ENCODE measurements at regions not wholly inside any gene's neighbourhood (a gene's known extent, or its start where the extent isn't known, plus 50 kb on each side); places are given as distances from the start of the nearest gene placed in this dataset.

DNA sequence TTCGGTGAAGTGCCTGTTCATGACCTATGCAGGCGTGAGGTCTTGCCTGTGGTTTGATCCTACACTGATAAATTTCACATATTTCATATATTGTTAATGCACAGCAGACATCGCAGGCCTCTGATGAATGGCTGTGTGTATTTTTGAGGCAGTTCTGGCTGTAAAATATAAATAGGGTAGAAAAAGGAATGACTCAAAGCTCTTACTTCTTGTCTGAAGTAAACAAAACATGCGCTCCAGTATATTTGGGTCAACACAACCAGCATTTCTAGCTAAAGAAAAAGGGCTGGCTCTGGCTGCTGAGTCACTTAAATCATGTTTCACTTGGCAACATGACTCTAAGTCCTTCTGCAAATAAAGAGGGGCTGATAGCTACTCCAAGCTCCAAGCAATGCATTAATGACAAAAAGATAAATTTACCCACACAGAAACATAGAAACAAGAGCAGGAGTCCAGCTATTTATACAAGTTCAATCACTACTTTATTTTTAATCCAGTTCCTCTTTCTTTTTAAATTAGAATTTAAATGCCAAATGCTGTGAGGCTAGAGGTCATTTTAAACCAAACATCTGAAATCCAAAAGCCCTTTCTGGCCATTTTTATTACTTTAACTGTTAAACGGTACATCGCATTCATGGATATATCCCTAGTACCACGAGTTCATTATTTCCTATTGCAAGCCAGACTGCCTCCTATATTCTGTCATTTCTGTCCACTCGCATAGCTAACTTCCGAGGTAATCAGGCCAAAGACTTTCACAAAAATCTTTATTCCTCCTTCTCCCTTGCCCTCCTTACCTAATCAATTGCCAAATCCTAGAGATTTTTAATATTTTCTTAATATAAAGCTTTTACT, 54.3 kb upstream of the TMCC3 start:
- H3K9me3 Mint-ChIP-seq, result no peaks in the 10 kb centered on the region
- no peak overlapping the region for H3K4me3 Mint-ChIP-seq
- ATAC-seq, result no peak
- H3K36me3 Mint-ChIP-seq (ENCODE audit: low read depth), result no peaks in the 10 kb centered on the region
- peaks cover 1% of the 10 kb centered on the region for H3K27me3 Mint-ChIP-seq
- H3K27ac Mint-ChIP-seq, result no peak overlapping the region
- H3K4me1 Mint-ChIP-seq, result peaks cover 11% of the 10 kb centered on the region
- no peak for DNase-seq

DNA sequence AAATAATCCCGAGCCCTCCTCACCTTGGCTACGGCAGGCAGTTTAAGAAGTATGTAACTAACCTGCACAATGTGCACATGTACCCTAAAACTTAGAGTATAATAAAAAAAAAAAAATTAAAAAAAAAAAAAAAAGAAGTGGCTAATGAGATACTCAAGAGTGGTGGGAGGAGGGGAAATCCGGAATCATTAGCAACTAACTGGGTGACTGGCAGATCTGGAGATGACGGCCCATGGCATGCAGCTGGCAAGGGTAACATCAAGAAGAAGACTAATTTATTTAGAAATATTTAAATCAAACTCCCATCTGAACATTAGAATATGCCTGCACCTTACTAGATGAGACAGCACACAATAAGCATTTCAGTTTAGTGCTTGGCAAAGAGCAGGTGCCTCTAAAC, 52.3 kb upstream of the TMCC3 start:
- Mint-ChIP-seq H3K27me3 (peaks cover 1% of the 10 kb centered on the region), H3K4me1 (peaks cover 11% of the 10 kb centered on the region), H3K4me3 (no peak overlapping the region), H3K9me3 (no peaks in the 10 kb centered on the region), H3K36me3 (ENCODE audit: low read depth) (no peaks in the 10 kb centered on the region), H3K27ac (no peak overlapping the region)
- DNase-seq (no peak), ATAC-seq (no peak)

DNA sequence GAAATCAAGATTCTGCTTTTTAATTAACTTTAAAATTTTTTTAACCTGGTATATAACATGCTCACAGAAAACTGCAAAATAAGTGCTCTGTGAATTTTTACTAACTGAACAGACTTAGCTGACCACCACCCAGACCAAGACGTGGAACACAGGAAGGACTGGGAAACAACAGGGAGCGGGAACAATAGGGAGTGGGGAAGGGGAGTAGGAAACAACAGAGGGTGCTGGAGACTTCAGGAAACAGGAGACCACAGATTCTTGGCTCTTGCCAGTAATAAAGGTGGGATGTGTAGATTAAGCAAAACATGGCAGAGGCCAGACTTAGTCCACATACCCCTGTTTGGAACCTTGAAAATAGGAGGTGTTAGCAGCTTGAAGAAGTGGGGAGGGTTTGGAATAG, 51.4 kb upstream of the TMCC3 start:
- H3K4me3 Mint-ChIP-seq, result no peak overlapping the region
- DNase-seq (no peak), ATAC-seq (no peak)
- H3K4me1 Mint-ChIP-seq, result peaks cover 11% of the 10 kb centered on the region
- no peak overlapping the region for H3K27ac Mint-ChIP-seq
- peaks cover 1% of the 10 kb centered on the region for H3K27me3 Mint-ChIP-seq
- no peaks in the 10 kb centered on the region for H3K36me3 Mint-ChIP-seq (ENCODE audit: low read depth)
- no peaks in the 10 kb centered on the region for H3K9me3 Mint-ChIP-seq

DNA sequence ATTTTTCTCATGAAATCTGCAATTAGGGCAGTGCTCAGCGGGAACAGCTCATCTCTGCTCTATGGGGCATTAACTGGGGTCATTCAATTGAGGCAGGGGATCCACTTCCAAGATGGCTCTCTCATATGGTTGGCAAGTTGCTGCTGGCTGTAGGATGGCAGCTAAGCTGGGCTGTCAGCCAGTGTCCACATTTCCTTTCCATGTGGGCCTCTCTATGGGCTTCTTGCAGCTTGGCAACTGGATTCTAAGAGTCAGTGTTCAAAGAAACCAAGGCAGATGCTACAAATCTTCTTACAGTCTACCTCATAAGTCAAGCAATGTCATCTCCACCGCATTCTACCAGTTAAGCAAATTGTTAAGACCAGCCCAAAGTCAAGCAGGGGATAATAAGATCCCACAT, 50.3 kb upstream of the TMCC3 start:
- ATAC-seq, result no peak
- Mint-ChIP-seq H3K27me3 (peaks cover 1% of the 10 kb centered on the region), H3K4me1 (peaks cover 5% of the 10 kb centered on the region), H3K9me3 (no peaks in the 10 kb centered on the region), H3K36me3 (ENCODE audit: low read depth) (no peaks in the 10 kb centered on the region), H3K27ac (no peak overlapping the region), H3K4me3 (no peak overlapping the region)
- no peak for DNase-seq

All from activated naive CD8-positive, alpha-beta T cell treated with anti-CD3 and anti-CD28 coated beads, Interleukin-2, amount 50 U/mL, for 24 hours (primary cell).